ENCODE measurements at regions not wholly inside any gene's neighbourhood (a gene's known extent, or its start where the extent isn't known, plus 50 kb on each side); places are given as distances from the start of the nearest gene placed in this dataset.

DNA sequence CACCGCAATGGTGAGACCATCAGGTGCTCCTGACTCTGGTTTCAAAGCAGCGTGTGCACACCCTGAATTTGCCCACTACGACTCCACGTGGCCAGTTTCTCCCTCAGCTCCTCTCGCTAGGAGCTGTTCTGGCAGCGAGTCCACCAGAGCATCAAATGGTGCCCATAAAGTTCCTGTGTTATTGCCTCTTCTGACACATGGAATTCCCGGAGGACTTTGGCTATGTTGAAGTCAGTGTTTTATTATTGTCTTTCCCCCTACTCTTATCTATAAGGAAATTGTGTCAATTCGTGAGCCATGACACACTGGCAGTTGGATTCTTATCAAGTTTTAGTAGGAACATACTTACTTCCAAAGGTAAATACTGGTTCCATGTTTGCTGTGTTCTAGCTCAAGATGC, 53.9 kb upstream of the NPVF start:
- TF ChIP-seq, protein P1, sequence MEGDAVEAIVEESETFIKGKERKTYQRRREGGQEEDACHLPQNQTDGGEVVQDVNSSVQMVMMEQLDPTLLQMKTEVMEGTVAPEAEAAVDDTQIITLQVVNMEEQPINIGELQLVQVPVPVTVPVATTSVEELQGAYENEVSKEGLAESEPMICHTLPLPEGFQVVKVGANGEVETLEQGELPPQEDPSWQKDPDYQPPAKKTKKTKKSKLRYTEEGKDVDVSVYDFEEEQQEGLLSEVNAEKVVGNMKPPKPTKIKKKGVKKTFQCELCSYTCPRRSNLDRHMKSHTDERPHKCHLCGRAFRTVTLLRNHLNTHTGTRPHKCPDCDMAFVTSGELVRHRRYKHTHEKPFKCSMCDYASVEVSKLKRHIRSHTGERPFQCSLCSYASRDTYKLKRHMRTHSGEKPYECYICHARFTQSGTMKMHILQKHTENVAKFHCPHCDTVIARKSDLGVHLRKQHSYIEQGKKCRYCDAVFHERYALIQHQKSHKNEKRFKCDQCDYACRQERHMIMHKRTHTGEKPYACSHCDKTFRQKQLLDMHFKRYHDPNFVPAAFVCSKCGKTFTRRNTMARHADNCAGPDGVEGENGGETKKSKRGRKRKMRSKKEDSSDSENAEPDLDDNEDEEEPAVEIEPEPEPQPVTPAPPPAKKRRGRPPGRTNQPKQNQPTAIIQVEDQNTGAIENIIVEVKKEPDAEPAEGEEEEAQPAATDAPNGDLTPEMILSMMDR (IDR thresholded peaks at IDR 0.05): no peak
- TF ChIP-seq EP300 (IDR thresholded peaks at IDR 0.05) (no peak), POLR2A (IDR thresholded peaks at IDR 0.05) (no peak), POLR2AphosphoS5 (IDR thresholded peaks at IDR 0.05) (no peak)

Measured in gastroesophageal sphincter (tissue), 3 donors.